ENCODE measurements at regions not wholly inside any gene's neighbourhood (a gene's known extent, or its start where the extent isn't known, plus 50 kb on each side); places are given as distances from the start of the nearest gene placed in this dataset.

GRCh38 chr4:3346146-3346545, 53.3 kb downstream of the RGS12 start:
- TF ChIP-seq CTCF (IDR thresholded peaks at IDR 0.05; ENCODE audit: extremely low read depth in 1 of 2, insufficient read depth in 1 of 2, low read depth in 1 of 2, low read length in 2 of 2): peak; percentile 70 to 76
- TF ChIP-seq EZH2 (IDR thresholded peaks at IDR 0.05; ENCODE audit: borderline replicate concordance, low read depth, low read length, severe bottlenecking): no peak
- TF ChIP-seq POLR2A (IDR thresholded peaks at IDR 0.05; ENCODE audit: low read depth, low read length): no peak
